ENCODE measurements at regions not wholly inside any gene's neighbourhood (a gene's known extent, or its start where the extent isn't known, plus 50 kb on each side); places are given as distances from the start of the nearest gene placed in this dataset.

DNA sequence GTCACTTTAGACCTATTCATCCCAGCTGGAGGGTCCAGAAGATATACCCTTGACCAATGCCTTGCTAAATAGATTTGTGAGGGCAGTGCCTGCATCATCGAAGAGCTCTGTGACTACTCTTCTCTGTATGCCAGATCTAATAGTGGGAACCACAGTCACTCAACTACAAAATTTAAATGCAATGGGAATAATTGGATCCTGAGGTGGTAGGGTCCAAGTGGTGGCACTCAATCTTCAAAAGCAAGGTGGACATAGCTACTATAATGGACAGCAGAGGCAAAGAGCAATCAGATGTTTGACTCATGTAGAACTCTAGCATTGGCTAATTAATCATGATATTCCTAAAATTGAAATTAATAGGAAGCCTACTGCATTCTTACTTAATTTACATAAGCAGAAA, 554.3 kb upstream of the GRM3 start:
- TF ChIP-seq CBFA2T2 (conservative IDR thresholded peaks at IDR 0.05) (no peak), CBFB (CRISPR knock-in tag; IDR thresholded peaks at IDR 0.05) (no peak), EP300 (IDR thresholded peaks at IDR 0.05; ENCODE audit: low read length) (no peak), POLR2AphosphoS5 (IDR thresholded peaks at IDR 0.05; ENCODE audit: control insufficient read depth, insufficient read depth, low read depth, low read length) (no peak), CTBP1 (IDR thresholded peaks at IDR 0.05; ENCODE audit: borderline replicate concordance) (no peak), CTCF (IDR thresholded peaks at IDR 0.05 in 2 of 3, conservative IDR thresholded peaks at IDR 0.05 in 1 of 3; ENCODE audit: insufficient read depth in 2 of 3, low read depth in 1 of 3, low read length in 3 of 3) (no peak)
- TF ChIP-seq, protein P1, sequence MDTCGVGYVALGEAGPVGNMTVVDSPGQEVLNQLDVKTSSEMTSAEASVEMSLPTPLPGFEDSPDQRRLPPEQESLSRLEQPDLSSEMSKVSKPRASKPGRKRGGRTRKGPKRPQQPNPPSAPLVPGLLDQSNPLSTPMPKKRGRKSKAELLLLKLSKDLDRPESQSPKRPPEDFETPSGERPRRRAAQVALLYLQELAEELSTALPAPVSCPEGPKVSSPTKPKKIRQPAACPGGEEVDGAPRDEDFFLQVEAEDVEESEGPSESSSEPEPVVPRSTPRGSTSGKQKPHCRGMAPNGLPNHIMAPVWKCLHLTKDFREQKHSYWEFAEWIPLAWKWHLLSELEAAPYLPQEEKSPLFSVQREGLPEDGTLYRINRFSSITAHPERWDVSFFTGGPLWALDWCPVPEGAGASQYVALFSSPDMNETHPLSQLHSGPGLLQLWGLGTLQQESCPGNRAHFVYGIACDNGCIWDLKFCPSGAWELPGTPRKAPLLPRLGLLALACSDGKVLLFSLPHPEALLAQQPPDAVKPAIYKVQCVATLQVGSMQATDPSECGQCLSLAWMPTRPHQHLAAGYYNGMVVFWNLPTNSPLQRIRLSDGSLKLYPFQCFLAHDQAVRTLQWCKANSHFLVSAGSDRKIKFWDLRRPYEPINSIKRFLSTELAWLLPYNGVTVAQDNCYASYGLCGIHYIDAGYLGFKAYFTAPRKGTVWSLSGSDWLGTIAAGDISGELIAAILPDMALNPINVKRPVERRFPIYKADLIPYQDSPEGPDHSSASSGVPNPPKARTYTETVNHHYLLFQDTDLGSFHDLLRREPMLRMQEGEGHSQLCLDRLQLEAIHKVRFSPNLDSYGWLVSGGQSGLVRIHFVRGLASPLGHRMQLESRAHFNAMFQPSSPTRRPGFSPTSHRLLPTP (IDR thresholded peaks at IDR 0.05; ENCODE audit: borderline replicate concordance, extremely low read depth, insufficient read length) = no peak
- TF ChIP-seq, protein P2, sequence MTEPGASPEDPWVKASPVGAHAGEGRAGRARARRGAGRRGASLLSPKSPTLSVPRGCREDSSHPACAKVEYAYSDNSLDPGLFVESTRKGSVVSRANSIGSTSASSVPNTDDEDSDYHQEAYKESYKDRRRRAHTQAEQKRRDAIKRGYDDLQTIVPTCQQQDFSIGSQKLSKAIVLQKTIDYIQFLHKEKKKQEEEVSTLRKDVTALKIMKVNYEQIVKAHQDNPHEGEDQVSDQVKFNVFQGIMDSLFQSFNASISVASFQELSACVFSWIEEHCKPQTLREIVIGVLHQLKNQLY (CRISPR knock-in tag; conservative IDR thresholded peaks at IDR 0.05) = no peak
- TF ChIP-seq, protein P3, sequence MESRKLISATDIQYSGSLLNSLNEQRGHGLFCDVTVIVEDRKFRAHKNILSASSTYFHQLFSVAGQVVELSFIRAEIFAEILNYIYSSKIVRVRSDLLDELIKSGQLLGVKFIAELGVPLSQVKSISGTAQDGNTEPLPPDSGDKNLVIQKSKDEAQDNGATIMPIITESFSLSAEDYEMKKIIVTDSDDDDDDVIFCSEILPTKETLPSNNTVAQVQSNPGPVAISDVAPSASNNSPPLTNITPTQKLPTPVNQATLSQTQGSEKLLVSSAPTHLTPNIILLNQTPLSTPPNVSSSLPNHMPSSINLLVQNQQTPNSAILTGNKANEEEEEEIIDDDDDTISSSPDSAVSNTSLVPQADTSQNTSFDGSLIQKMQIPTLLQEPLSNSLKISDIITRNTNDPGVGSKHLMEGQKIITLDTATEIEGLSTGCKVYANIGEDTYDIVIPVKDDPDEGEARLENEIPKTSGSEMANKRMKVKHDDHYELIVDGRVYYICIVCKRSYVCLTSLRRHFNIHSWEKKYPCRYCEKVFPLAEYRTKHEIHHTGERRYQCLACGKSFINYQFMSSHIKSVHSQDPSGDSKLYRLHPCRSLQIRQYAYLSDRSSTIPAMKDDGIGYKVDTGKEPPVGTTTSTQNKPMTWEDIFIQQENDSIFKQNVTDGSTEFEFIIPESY (CRISPR knock-in tag; IDR thresholded peaks at IDR 0.05) = no peak

Measured in K562 (cell line).